Neuronal stem cell (in vitro differentiated cells): ENCODE measurements at regions not wholly inside any gene's neighbourhood (a gene's known extent, or its start where the extent isn't known, plus 50 kb on each side); places are given as distances from the start of the nearest gene placed in this dataset.

Experiments
- DNase-seq: peaks from one replicate; pipeline ENCODE4 v3.0.0-alpha.2; 2013; ENCODE audit warnings: low spot score
- H2AFZ ChIP-seq: one replicate; pipeline ENCODE4 v1.6.1; 2013; ENCODE audit warnings: mild to moderate bottlenecking, low read length, inconsistent platforms
- H2AK5ac ChIP-seq: 2 replicates; pipeline ENCODE4 v1.6.1; 2013; ENCODE audit warnings: low read depth, mild to moderate bottlenecking, inconsistent platforms, low read length, moderate library complexity, mixed read lengths
- H2BK120ac ChIP-seq: 2 replicates; pipeline ENCODE4 v1.6.1; 2013; ENCODE audit warnings: low read depth, mild to moderate bottlenecking, inconsistent platforms, low read length, moderate library complexity, mixed read lengths
- H2BK12ac ChIP-seq: one replicate; pipeline ENCODE4 v1.6.1; 2013; ENCODE audit warnings: low read length, inconsistent platforms
- H2BK15ac ChIP-seq: 2 replicates; pipeline ENCODE4 v1.6.1; 2013; ENCODE audit warnings: mild to moderate bottlenecking, low read length, inconsistent platforms, mixed read lengths
- H2BK5ac ChIP-seq: one replicate; pipeline ENCODE4 v1.6.1; 2013; ENCODE audit warnings: inconsistent platforms, mild to moderate bottlenecking, low read length, moderate library complexity
- H3K14ac ChIP-seq: one replicate; pipeline ENCODE4 v1.6.1; 2013; ENCODE audit warnings: low read length, inconsistent platforms
- H3K18ac ChIP-seq: 2 replicates; pipeline ENCODE4 v1.6.1; 2013; ENCODE audit warnings: low read length, inconsistent platforms
- H3K23ac ChIP-seq: 2 replicates; pipeline ENCODE4 v1.6.1; 2013; ENCODE audit warnings: low read depth, mild to moderate bottlenecking, mixed read lengths, low read length, inconsistent platforms; ENCODE audit not compliant: poor library complexity
- H3K27ac ChIP-seq: replicated peaks from 3 replicates; pipeline ENCODE4 v1.5.1; 2013; ENCODE audit warnings: low read length, inconsistent platforms
- H3K27me3 ChIP-seq, 3 experiments: 2 replicates each; pipeline ENCODE4 v1.6.1; 2013; ENCODE audit warnings: low read length in 3 of 3, mild to moderate bottlenecking in 2 of 3, inconsistent platforms in 1 of 3, low read depth in 1 of 3, mixed read lengths in 1 of 3, moderate library complexity in 1 of 3; ENCODE audit not compliant: control insufficient read depth in 3 of 3, insufficient read depth in 3 of 3
- H3K36me3 ChIP-seq, 2 donors: replicated peaks in 1 of 2; 2 replicates each; pipeline ENCODE4 v1.6.1; 2013; ENCODE audit warnings: low read length in 2 of 2; ENCODE audit not compliant: control insufficient read depth in 2 of 2, insufficient read depth in 2 of 2
- H3K4ac ChIP-seq: 2 replicates; pipeline ENCODE4 v1.6.1; 2013; ENCODE audit warnings: inconsistent platforms, mild to moderate bottlenecking, low read length, moderate library complexity
- H3K4me1 ChIP-seq, 2 donors: 1 replicate in 1 of 2; 2 replicates in 1 of 2; pipeline ENCODE4 v1.6.1; 2013; ENCODE audit warnings: low read length in 2 of 2, low read depth in 1 of 2; ENCODE audit not compliant: control insufficient read depth in 2 of 2, insufficient read depth in 1 of 2
- H3K4me2 ChIP-seq: one replicate; pipeline ENCODE4 v1.6.1; 2013; ENCODE audit warnings: mild to moderate bottlenecking, low read length, inconsistent platforms; ENCODE audit not compliant: insufficient read depth, poor library complexity, severe bottlenecking
- H3K4me3 ChIP-seq, 2 donors: 2 replicates each; pipeline ENCODE4 v1.5.1; 2013; ENCODE audit warnings: low read length in 2 of 2, mild to moderate bottlenecking in 2 of 2, inconsistent platforms in 1 of 2, moderate library complexity in 1 of 2
- H3K79me1 ChIP-seq: one replicate; pipeline ENCODE4 v1.6.1; 2013; ENCODE audit warnings: low read depth, mild to moderate bottlenecking, inconsistent platforms, low read length, moderate library complexity
- H3K9ac ChIP-seq: one replicate; pipeline ENCODE4 v1.6.1; 2013; ENCODE audit warnings: mild to moderate bottlenecking, low read depth, low read length, inconsistent platforms; ENCODE audit not compliant: poor library complexity
- H3K9me3 ChIP-seq, 2 donors: replicated peaks in 1 of 2; 2 replicates each; pipeline versions ENCODE3 to v1.6.1; 2013; ENCODE audit warnings: low read length in 2 of 2, mild to moderate bottlenecking in 2 of 2, inconsistent platforms in 1 of 2, low read depth in 1 of 2, mixed read lengths in 1 of 2, moderate library complexity in 1 of 2; ENCODE audit not compliant: control insufficient read depth in 2 of 2, insufficient read depth in 1 of 2
- H4K8ac ChIP-seq: one replicate; pipeline ENCODE4 v1.6.1; 2013; ENCODE audit warnings: low read depth, mild to moderate bottlenecking, inconsistent platforms, low read length, moderate library complexity
- H4K91ac ChIP-seq: one replicate; pipeline ENCODE4 v1.6.1; 2013; ENCODE audit warnings: low read length, low read depth, mild to moderate bottlenecking, inconsistent platforms; ENCODE audit not compliant: poor library complexity
- WGBS, 2 donors: extraction: QIAGEN DNeasy Blood & Tissue Kit; methylation state at CpG; one replicate each; pipeline ENCODE4 v1.1.7; 2013; ENCODE audit warnings: missing lambda C conversion rate in 2 of 2, mixed read lengths in 1 of 2; ENCODE audit not compliant: insufficient read length in 2 of 2, insufficient replicate concordance in 1 of 2; ENCODE audit errors: extremely low coverage in 2 of 2; 5-methylcytosine and 5-hydroxymethylcytosine counted together

DNA sequence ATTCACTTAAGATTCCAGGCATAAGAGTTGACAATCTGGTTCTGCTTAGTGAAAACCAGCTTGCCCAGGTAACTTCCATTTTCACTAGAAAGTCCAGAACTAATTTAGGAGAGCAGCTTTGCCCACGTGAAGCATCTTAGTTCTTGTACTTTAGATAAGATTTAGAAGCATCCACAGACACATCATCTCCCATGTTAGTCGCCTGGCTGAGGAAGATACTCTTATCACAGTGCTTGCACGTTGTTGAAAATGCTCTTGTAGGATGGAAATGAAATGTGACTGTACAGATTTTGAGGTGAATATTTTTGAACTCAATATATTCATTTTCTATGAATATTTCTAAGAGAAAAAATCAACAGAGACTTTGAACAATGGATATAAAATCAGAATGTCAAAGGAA, 159.7 kb downstream of the SOCS6 start:
- Histone ChIP-seq H3K4ac (no peak overlapping the region), H3K14ac (no peak overlapping the region), H2BK5ac (no peak overlapping the region), H3K4me3 (no peak overlapping the region), H3K27ac (no peak overlapping the region), H3K27me3 (no peaks in the 10 kb centered on the region), H4K8ac (no peak overlapping the region), H2AK5ac (no peak overlapping the region), H3K9me3 (peaks cover 0 to 5% of the 10 kb centered on the region in 2 donors), H4K91ac (no peak overlapping the region), H2AFZ (no peak overlapping the region), H2BK12ac (no peak overlapping the region), H3K36me3 (no peaks in the 10 kb centered on the region), H3K4me2 (no peak overlapping the region), H3K23ac (no peak overlapping the region), H3K9ac (no peak overlapping the region), H3K18ac (no peak overlapping the region), H3K4me1 (peaks cover 0 to 6% of the 10 kb centered on the region in 2 donors), H2BK120ac (no peak overlapping the region), H3K79me1 (no peaks in the 10 kb centered on the region), H2BK15ac (no peak overlapping the region)
- DNase-seq = no peak
- no CpG with 5 or more reads among the region's 3 CpGs for WGBS, 2 donors

DNA sequence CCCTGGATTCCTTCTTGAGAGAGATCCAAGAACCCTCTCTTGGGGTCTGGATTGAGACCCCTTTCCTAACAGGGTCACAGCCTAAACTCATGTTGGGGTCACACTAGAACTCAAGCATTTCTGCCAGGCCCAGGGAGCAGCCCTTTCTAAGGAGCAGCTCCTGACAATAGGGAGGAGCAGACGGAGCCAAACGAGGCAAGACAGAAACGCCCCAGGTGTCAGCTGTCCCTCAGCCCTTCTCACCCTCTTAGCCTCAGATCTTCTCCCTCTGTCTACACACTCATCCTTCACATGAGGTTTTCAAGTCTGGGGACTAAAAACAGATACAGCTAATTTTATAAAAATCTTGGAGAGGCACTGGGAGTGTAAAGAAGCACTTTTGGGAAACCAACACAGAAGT, 157.2 kb downstream of the SOCS6 start:
- H2BK15ac ChIP-seq = no peak overlapping the region
- H3K27me3 ChIP-seq = no peaks in the 10 kb centered on the region
- no peak overlapping the region for H3K14ac ChIP-seq
- no peak overlapping the region for H4K91ac ChIP-seq
- H3K9me3 ChIP-seq = peaks cover 5 to 11% of the 10 kb centered on the region in 2 donors
- H2BK12ac ChIP-seq = no peak overlapping the region
- no peak overlapping the region for H2BK5ac ChIP-seq
- no peak overlapping the region for H4K8ac ChIP-seq
- no peak overlapping the region for H3K4me2 ChIP-seq
- no peak overlapping the region for H2BK120ac ChIP-seq
- H3K4me1 ChIP-seq = no peaks in the 10 kb centered on the region
- H2AFZ ChIP-seq = peak overlapping the region; percentile 59
- H3K4me3 ChIP-seq = no peak overlapping the region
- no peak overlapping the region for H3K27ac ChIP-seq
- no peak overlapping the region for H3K23ac ChIP-seq
- H3K79me1 ChIP-seq = no peaks in the 10 kb centered on the region
- no peaks in the 10 kb centered on the region for H3K36me3 ChIP-seq
- H3K18ac ChIP-seq = no peak overlapping the region
- DNase-seq = no peak
- H2AK5ac ChIP-seq = no peak overlapping the region
- whole genome bisulfite sequencing, 2 donors = no CpG with 5 or more reads among the region's 3 CpGs
- H3K9ac ChIP-seq = no peak overlapping the region
- no peak overlapping the region for H3K4ac ChIP-seq

- Histone ChIP-seq H4K8ac (no peak overlapping the region), H2AK5ac (no peak overlapping the region), H2BK15ac (no peak overlapping the region), H3K4me2 (no peak overlapping the region), H3K14ac (no peak overlapping the region), H2BK5ac (no peak overlapping the region), H3K23ac (no peak overlapping the region), H3K79me1 (no peaks in the 10 kb centered on the region), H2BK12ac (no peak overlapping the region), H3K9me3 (peaks cover 5 to 14% of the 10 kb centered on the region in 2 donors), H3K18ac (no peak overlapping the region), H3K9ac (no peak overlapping the region), H3K36me3 (no peaks in the 10 kb centered on the region), H3K27ac (no peak overlapping the region), H3K27me3 (no peaks in the 10 kb centered on the region), H3K4me3 (no peak overlapping the region), H2AFZ (no peak overlapping the region), H2BK120ac (no peak overlapping the region), H4K91ac (no peak overlapping the region), H3K4ac (no peak overlapping the region), H3K4me1 (no peaks in the 10 kb centered on the region)
- DNase-seq = no peak
- no CpG with 5 or more reads among the region's 5 CpGs for WGBS, 2 donors
Measured at GRCh38 chr18:70442933-70443332, 154.1 kb downstream of the SOCS6 start.

DNA sequence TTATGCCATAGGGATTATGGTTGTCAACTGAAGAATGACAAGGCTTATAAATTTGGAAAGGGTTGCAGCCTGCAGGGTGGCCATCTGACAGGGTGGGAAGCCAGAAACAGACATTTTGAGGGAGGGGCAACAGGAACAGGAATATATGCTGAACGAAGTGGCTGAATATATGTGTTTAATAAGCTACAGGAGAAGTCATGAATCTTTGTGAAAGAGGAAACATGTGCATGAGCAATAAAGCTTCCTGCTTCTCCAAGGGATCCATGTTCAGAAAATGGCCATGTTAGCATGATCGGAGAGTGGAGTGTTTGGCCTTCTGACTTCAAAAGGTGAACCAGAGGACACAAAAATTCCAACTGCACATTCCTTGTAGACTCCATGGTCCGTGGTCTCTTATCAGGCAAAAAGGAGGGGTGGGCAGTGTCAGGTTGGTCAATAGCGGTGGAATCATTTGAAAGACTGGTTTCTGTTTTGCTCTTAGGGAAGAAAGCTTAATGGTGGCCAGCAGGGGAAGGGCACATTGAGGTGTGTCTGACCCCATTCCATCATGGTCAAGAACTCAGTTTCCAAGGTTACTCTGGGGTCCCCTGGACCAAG, 144.1 kb downstream of the SOCS6 start:
- Histone ChIP-seq H3K27me3 (no peaks in the 10 kb centered on the region), H3K79me1 (peaks cover 2% of the 10 kb centered on the region), H3K18ac (no peak overlapping the region), H4K8ac (no peak overlapping the region), H2AK5ac (no peak overlapping the region), H3K9me3 (no peaks in the 10 kb centered on the region), H3K36me3 (no peaks in the 10 kb centered on the region), H2BK12ac (no peak overlapping the region), H2BK15ac (no peak overlapping the region), H3K4ac (no peak overlapping the region), H4K91ac (no peak overlapping the region), H2BK120ac (no peak overlapping the region), H3K27ac (no peak overlapping the region), H2BK5ac (no peak overlapping the region), H3K9ac (no peak overlapping the region), H3K4me1 (no peaks in the 10 kb centered on the region), H3K23ac (no peak overlapping the region), H3K4me3 (no peak overlapping the region), H3K4me2 (no peak overlapping the region), H2AFZ (no peak overlapping the region), H3K14ac (no peak overlapping the region)
- DNase-seq = no peak
- WGBS, 2 donors = no CpG with 5 or more reads among the region's 4 CpGs
